Smooth muscle cell (in vitro differentiated cells): ENCODE measurements at regions not wholly inside any gene's neighbourhood (a gene's known extent, or its start where the extent isn't known, plus 50 kb on each side); places are given as distances from the start of the nearest gene placed in this dataset.
"Not testable (repeated sequence)": the region's sequence is repeated elsewhere in the genome, so short reads cannot be mapped to it uniquely, and the experiment has no call there.

ENCODE experiments used
- DNase-seq: peaks from one replicate; lab custom pipeline; 2025; ENCODE audit not compliant: unreplicated experiment; lab: John Stamatoyannopoulos, UW
- H2AFZ ChIP-seq: fragments of 200-600 bp; sonication (generic); 2 replicates; pipeline ENCODE4 v1.6.0; 2016; ENCODE audit warnings: antibody characterized with exemption, low read depth, mild to moderate bottlenecking
- H3F3A ChIP-seq: fragments of 200-600 bp; sonication (generic); 2 replicates; pipeline ENCODE4 v1.6.0; 2017; ENCODE audit warnings: antibody characterized with exemption, low read depth
- H3K27ac ChIP-seq: fragments of 200-600 bp; sonication (generic); 2 replicates; pipeline ENCODE4 v1.5.1; 2016; ENCODE audit warnings: low read depth, mild to moderate bottlenecking
- H3K27me3 ChIP-seq: fragments of 200-600 bp; sonication (generic); 2 replicates; pipeline ENCODE4 v1.6.1; 2016; ENCODE audit warnings: low read depth, mild to moderate bottlenecking
- H3K36me3 ChIP-seq: fragments of 200-600 bp; sonication (generic); 2 replicates; pipeline ENCODE4 v1.5.1; 2016; ENCODE audit warnings: low read depth
- H3K4me1 ChIP-seq: fragments of 200-600 bp; sonication (generic); 2 replicates; pipeline ENCODE4 v1.5.1; 2016; ENCODE audit warnings: low read depth
- H3K4me2 ChIP-seq: fragments of 200-600 bp; sonication (generic); 2 replicates; pipeline ENCODE4 v1.6.0; 2016; ENCODE audit warnings: mild to moderate bottlenecking
- H3K4me3 ChIP-seq: fragments of 200-600 bp; sonication (generic); 2 replicates; pipeline ENCODE4 v1.5.1; 2016; ENCODE audit warnings: mild to moderate bottlenecking
- H3K79me2 ChIP-seq: fragments of 200-600 bp; sonication (generic); 2 replicates; pipeline ENCODE4 v1.6.0; 2016; ENCODE audit warnings: low read depth, mild to moderate bottlenecking
- H3K9ac ChIP-seq: fragments of 200-600 bp; sonication (generic); 2 replicates; pipeline ENCODE4 v1.6.0; 2016; ENCODE audit warnings: low read depth
- H3K9me3 ChIP-seq: fragments of 200-600 bp; sonication (generic); replicated peaks from 2 replicates; pipeline ENCODE4 v1.5.1; 2016; ENCODE audit warnings: low read depth
- H4K20me1 ChIP-seq: fragments of 200-600 bp; sonication (generic); 2 replicates; pipeline ENCODE4 v1.6.0; 2016; ENCODE audit warnings: low read depth
- WGBS: methylation state at CpG from one replicate; pipeline ENCODE4 v1.1.7; 2016; ENCODE audit warnings: low lambda C conversion rate; 5-methylcytosine and 5-hydroxymethylcytosine counted together
- TF ChIP-seq, protein P1 (sequence below): fragments of 200-600 bp; sonication (generic); IDR thresholded peaks from 2 replicates; pipeline ENCODE4 v1.5.1; 2017; ENCODE audit warnings: borderline replicate concordance, mild to moderate bottlenecking, antibody characterized with exemption; ENCODE audit not compliant: insufficient read depth, poor library complexity, severe bottlenecking

DNA sequence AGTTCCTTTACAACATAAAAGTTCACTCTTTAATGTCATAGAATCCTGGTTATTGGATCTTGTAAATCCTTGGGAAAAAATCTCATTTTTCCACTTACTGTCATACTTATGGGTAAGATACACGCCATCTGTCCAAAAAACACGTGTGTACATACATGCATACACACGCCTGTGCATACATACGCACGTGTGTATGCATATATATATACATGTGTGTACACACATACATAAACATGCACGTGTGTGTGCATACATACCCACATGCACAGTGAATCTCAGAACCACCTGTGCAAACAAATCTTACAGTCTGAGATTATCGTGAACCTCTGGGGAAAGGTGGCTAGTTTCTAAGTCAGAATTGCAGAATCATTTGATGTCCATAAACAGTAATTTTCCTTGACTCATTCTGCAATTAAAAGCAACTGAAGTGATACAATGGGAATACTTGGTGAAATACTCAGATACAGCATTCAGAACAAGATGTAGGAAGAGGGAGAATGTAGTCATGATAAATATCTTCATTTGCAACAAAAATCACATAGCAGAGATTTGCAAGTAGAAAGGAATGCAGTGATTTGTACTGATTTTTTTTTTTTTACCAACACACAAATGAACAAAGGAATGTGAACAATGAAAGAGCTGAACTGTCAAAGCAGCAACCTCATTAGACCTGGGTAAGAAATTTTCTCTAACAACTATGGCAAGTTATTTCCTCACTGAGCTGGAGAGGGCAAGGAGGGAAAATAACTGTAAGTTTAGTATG, 160.6 kb upstream of the POU1F1 start:
- Histone ChIP-seq H3K9ac (no peak overlapping the region), H3K4me3 (no peak overlapping the region), H2AFZ (no peak overlapping the region), H3K4me1 (no peaks in the 10 kb centered on the region), H3K27me3 (no peaks in the 10 kb centered on the region), H3F3A (no peaks in the 10 kb centered on the region), H3K27ac (peak overlapping the region; percentile 76), H4K20me1 (no peaks in the 10 kb centered on the region), H3K36me3 (no peaks in the 10 kb centered on the region), H3K79me2 (no peaks in the 10 kb centered on the region), H3K4me2 (no peak overlapping the region), H3K9me3 (no peaks in the 10 kb centered on the region)
- WGBS = 76% methylated on average over 7 of the region's 7 CpGs
- no peak for DNase-seq
- TF ChIP-seq, protein P1, sequence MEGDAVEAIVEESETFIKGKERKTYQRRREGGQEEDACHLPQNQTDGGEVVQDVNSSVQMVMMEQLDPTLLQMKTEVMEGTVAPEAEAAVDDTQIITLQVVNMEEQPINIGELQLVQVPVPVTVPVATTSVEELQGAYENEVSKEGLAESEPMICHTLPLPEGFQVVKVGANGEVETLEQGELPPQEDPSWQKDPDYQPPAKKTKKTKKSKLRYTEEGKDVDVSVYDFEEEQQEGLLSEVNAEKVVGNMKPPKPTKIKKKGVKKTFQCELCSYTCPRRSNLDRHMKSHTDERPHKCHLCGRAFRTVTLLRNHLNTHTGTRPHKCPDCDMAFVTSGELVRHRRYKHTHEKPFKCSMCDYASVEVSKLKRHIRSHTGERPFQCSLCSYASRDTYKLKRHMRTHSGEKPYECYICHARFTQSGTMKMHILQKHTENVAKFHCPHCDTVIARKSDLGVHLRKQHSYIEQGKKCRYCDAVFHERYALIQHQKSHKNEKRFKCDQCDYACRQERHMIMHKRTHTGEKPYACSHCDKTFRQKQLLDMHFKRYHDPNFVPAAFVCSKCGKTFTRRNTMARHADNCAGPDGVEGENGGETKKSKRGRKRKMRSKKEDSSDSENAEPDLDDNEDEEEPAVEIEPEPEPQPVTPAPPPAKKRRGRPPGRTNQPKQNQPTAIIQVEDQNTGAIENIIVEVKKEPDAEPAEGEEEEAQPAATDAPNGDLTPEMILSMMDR = no peak

DNA sequence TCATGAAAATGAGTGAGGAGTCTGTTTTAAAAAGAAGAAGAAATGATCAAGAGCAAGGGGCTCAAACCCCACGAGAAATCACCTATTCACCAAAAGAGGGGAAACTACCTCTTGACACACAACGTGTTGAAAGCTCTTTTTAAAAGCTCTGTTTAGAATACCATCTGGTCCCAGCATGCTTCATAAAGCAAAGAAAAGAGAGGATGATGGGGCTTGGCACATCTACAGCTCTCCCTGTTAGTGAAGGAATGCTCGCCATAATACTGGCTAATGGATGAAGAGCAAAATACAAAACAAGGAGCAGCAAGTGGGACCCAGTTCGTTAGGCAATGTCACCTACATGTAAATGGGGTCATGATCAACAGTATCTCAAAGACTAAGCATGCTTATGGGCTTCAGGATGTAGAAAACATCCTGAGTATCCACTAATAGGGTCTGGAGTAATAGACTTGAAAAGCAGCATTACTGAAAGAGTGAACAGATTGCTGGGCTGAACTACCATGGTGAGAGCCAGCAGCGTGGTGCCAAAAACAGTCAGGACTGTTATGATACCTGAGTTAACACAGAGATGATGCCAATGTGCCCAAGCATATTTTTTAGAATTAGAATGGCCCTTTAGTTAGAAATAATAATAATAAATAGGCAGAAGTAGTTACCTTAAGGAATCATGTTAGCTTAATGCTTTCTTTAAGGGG, 159.7 kb upstream of the POU1F1 start:
- Histone ChIP-seq H3K27me3 (no peaks in the 10 kb centered on the region), H2AFZ (no peak overlapping the region), H3K4me1 (no peaks in the 10 kb centered on the region), H3F3A (no peaks in the 10 kb centered on the region), H3K27ac (peak overlapping the region; percentile 76), H3K79me2 (no peaks in the 10 kb centered on the region), H3K36me3 (no peaks in the 10 kb centered on the region), H3K9ac (no peak overlapping the region), H3K4me3 (no peak overlapping the region), H3K9me3 (no peaks in the 10 kb centered on the region), H3K4me2 (no peak overlapping the region), H4K20me1 (no peaks in the 10 kb centered on the region)
- 43% methylated on average over 5 of the region's 5 CpGs for WGBS
- TF ChIP-seq, protein P1 = no peak
- DNase-seq = no peak

DNA sequence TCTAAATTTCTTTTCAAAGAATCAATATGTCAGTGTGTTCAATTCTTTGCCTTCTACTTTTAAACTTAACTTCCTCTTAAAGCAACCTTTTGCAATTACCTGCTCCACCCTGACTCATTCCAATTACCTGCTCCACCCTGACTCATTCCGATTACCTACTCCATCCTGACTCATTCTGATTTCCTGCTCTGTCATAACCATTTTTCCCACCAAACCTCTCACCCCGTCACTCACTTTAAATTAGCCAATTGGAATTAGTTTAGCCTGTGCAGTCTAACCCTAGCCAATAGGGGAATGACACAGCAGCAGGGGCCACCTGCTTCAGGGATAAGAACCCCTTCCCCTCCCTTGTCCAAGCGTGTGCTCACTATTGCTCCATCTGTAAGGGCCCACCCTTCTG, 157.1 kb upstream of the POU1F1 start:
- not testable (repeated sequence) for DNase-seq, H3K4me2 ChIP-seq, H3K9me3 ChIP-seq, H3K36me3 ChIP-seq, H3K79me2 ChIP-seq, H4K20me1 ChIP-seq, H3K9ac ChIP-seq, H3F3A ChIP-seq, H3K4me3 ChIP-seq, H2AFZ ChIP-seq, H3K27me3 ChIP-seq, H3K4me1 ChIP-seq, H3K27ac ChIP-seq
- 87% methylated on average over 3 of the region's 3 CpGs for WGBS

DNA sequence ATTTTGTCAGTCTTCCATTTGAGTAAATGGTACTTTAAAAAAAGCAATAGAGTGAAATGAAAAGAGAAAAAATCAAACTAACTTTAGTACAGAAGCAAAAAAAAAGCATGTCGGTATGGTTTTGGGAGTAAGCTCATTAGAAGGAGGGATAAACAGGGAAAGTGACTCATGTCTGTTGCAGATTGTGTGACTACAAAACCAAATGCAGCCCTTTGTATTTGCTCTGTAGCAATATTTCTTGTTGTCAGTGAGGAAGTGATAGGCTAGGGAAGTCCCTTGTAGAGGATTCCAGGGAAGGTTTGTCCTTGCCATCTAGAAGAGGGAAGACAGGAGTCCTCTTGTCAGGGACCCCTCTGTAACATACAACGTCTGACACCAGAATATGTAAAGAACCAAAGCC, 150.5 kb upstream of the POU1F1 start:
- H3K27me3 ChIP-seq = no peaks in the 10 kb centered on the region
- no peak overlapping the region for H3K4me3 ChIP-seq
- H3K79me2 ChIP-seq = no peaks in the 10 kb centered on the region
- 34% methylated on average over 2 of the region's 2 CpGs for WGBS
- H3K36me3 ChIP-seq = no peaks in the 10 kb centered on the region
- H3K9me3 ChIP-seq = no peaks in the 10 kb centered on the region
- TF ChIP-seq, protein P1 = no peak
- no peak overlapping the region for H3K27ac ChIP-seq
- H2AFZ ChIP-seq = peak overlapping the region; percentile 16
- H3K4me2 ChIP-seq = no peak overlapping the region
- H3K9ac ChIP-seq = no peak overlapping the region
- no peaks in the 10 kb centered on the region for H4K20me1 ChIP-seq
- no peaks in the 10 kb centered on the region for H3F3A ChIP-seq
- no peaks in the 10 kb centered on the region for H3K4me1 ChIP-seq
- DNase-seq = no peak
